Lower leg skin (tissue), 4 donors: ENCODE measurements at regions not wholly inside any gene's neighbourhood (a gene's known extent, or its start where the extent isn't known, plus 50 kb on each side); places are given as distances from the start of the nearest gene placed in this dataset.
"Not testable (repeated sequence)": the region's sequence is repeated elsewhere in the genome, so short reads cannot be mapped to it uniquely, and the experiment has no call there.

Experiments
- DNase-seq, 2 donors: peaks; one replicate each; pipeline ENCODE4 v3.0.0-alpha.2; 2019; ENCODE audit warnings: low spot score in 2 of 2
- H3K4me3 ChIP-seq: fragments of 200-600 bp; sonication (generic); 2 replicates; pipeline ENCODE4 v1.5.1; 2017; ENCODE audit warnings: mild to moderate bottlenecking, low read depth; ENCODE audit not compliant: poor library complexity, severe bottlenecking
- POLR2A ChIP-seq, 2 donors: fragments of 450-650 bp; IDR thresholded peaks; one replicate each; pipeline ENCODE4 v1.6.1; 2016 to 2017; ENCODE audit warnings: antibody characterized with exemption in 2 of 2, mild to moderate bottlenecking in 1 of 2, moderate library complexity in 1 of 2
- WGBS, 2 donors: methylation state at CpG; one replicate each; pipeline ENCODE4 v1.1.5; 2018; 5-methylcytosine and 5-hydroxymethylcytosine counted together
- intact Hi-C: fragments of 100-400 bp; cut with DNase I; formaldehyde crosslinking; loops from one replicate; pipeline ENCODE4 v1.15.0; 2023; ENCODE audit warnings: low total_unique reads
- TF ChIP-seq, protein P1 (sequence below), 3 donors: fragments of 450-650 bp; IDR thresholded peaks; one replicate each; pipeline ENCODE4 v1.5.1; 2016; ENCODE audit warnings: antibody characterized with exemption in 3 of 3, mild to moderate bottlenecking in 3 of 3, moderate library complexity in 2 of 3

DNA sequence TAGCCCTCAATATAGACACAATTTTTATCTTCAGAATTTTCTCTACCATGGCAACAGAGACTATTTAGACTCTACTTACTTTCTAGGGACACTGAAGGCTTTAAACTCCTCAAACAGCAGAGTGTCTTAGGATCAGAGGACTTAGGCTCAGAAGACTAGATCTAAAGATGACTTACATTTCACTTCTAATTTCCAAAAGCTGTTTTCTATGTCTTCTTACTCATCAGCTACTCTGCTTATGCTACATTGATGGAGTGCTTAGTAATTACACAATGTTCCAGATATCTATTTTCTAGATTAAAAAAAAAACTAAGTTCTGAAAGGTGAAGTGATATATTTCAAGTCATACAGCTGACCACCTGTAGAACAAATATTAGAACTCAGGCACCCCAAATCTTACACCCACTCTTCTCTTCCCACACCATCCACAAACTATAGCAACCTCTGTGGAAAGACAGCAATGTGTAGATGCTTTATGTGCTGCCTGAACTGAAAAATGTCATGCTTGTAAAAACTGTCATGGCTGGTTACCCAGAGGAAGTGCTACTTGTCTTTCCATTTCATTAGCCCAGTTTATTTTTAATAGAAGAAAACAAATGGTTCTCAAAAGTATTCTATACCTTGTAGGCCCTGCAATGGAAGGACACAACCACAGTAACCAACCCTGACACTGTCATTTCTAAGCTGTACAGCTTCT, 831.0 kb upstream of the ACVR2A start:
- DNase-seq = no peak
- intact Hi-C loops = no loop called here
- TF ChIP-seq, protein P1, sequence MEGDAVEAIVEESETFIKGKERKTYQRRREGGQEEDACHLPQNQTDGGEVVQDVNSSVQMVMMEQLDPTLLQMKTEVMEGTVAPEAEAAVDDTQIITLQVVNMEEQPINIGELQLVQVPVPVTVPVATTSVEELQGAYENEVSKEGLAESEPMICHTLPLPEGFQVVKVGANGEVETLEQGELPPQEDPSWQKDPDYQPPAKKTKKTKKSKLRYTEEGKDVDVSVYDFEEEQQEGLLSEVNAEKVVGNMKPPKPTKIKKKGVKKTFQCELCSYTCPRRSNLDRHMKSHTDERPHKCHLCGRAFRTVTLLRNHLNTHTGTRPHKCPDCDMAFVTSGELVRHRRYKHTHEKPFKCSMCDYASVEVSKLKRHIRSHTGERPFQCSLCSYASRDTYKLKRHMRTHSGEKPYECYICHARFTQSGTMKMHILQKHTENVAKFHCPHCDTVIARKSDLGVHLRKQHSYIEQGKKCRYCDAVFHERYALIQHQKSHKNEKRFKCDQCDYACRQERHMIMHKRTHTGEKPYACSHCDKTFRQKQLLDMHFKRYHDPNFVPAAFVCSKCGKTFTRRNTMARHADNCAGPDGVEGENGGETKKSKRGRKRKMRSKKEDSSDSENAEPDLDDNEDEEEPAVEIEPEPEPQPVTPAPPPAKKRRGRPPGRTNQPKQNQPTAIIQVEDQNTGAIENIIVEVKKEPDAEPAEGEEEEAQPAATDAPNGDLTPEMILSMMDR (IDR thresholded peaks at IDR 0.05) = no peak
- TF ChIP-seq POLR2A (IDR thresholded peaks at IDR 0.05) = no peak
- H3K4me3 ChIP-seq = no peak overlapping the region

DNA sequence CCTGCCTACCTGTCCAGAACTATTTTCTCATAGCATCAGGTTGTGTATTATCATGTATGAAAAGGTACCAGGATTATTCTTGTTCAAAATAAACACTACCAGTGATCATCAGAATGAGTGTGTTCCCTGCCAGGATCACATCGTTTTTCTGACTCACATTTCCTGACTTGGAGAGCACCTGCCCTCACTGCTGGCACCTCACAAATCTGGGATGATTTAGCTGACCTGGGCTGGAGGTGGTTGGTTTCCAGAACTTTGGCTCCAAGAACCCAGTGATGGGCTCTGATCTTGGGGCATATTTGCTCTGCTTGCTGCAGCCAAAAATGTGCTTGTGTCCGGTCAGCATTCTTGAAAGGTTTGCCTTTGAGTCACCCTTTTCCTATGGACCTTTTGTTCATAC, 836.3 kb upstream of the ACVR2A start:
- intact Hi-C loops = no loop called here
- H3K4me3 ChIP-seq = no peak overlapping the region
- WGBS, 2 donors = 51% methylated on average over 2 of the region's 2 CpGs
- TF ChIP-seq, protein P1 (IDR thresholded peaks at IDR 0.05) = no peak
- TF ChIP-seq POLR2A (IDR thresholded peaks at IDR 0.05) = no peak
- DNase-seq = no peak

DNA sequence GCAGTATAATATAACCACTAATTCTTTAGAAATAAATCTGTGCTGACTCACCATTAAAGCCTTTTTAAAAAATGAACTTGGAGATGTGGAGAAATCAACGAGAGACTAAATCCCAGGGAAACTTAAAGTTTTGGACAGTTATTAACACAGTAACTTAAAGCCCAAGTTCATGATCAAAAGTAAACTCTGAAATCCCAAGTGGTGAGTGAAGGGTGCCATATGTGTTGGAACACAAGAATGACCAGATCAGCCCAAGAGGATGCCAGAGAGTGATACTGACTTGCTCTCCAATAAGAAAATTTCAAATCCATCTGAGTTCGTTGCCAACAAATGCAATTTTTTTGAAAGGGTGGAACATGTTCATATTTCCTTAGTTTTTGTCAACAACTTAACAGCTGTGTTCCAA, 838.1 kb upstream of the ACVR2A start:
- intact Hi-C loops = no loop called here
- no peak for DNase-seq
- no peak for TF ChIP-seq POLR2A (IDR thresholded peaks at IDR 0.05)
- TF ChIP-seq, protein P1 (IDR thresholded peaks at IDR 0.05) = no peak
- no peak overlapping the region for H3K4me3 ChIP-seq
- 48 to 53% methylated on average over 2 of the region's 2 CpGs for WGBS, 2 donors

DNA sequence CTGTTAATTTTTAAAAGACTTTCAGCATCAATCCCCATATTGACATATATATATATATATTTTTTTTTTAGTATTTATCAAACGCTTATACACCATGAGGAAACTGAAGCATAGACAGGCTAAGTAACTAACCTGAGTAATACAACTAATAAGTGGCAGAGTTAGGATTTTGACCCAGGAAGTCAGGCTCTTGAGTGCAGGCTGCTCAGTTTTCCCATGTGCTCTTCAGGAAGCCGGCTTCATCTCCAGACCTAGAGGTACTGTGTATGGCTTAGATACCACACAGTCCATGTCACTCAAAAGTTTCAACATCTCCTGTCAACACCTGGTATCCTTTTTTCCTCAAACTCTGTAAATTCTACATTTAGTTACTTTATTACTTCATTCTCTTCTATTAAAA, 841.7 kb upstream of the ACVR2A start:
- WGBS, 2 donors = 91 to 94% methylated on average over 2 of the region's 2 CpGs
- no peak for TF ChIP-seq POLR2A (IDR thresholded peaks at IDR 0.05)
- TF ChIP-seq, protein P1 (IDR thresholded peaks at IDR 0.05) = no peak
- H3K4me3 ChIP-seq = no peak overlapping the region
- no peak for DNase-seq
- intact Hi-C loops = no loop called here

DNA sequence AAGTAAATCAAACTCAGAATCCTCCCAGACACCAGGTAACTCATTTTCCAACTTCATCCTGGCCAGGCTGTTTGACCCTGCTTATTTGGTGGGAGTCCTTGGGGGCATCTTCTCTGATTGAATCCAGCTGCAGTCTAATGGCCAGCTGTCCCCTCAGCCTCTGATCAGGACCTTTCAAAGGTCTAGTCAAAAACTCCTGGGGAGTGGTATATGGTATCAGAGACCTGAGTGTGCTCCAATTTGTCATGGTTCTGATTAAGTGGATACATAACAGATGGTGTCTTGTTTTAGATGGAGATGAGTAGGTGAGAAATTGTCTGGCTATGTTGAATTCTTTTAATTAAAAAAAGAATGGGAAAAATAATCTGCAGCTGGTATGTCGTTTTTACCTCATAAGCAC, 842.6 kb upstream of the ACVR2A start:
- intact Hi-C loops = no loop called here
- no peak for TF ChIP-seq POLR2A (IDR thresholded peaks at IDR 0.05)
- TF ChIP-seq, protein P1 (IDR thresholded peaks at IDR 0.05) = no peak
- no peak overlapping the region for H3K4me3 ChIP-seq
- WGBS, 2 donors = 54 to 56% methylated on average over 1 of the region's 1 CpG
- DNase-seq = no peak

DNA sequence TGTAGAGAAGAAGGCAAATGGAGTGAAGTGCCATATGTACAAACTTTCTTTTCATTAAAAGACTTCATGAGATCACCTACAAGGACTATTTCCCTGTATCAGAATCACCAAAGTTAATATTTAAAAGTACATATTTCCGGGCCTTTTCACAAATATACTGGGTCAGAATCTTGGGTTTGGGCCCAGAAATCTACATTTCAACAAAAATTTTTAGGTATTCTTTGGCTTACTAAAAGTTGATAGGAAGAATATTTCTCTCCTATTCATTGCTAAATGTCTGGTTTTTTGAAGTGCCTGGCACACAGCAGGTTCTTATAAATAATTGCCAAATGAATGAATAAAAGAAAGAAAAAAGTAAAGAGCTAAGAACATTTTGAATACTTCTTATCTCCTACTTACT, 843.8 kb upstream of the ACVR2A start:
- DNase-seq = no peak
- no peak overlapping the region for H3K4me3 ChIP-seq
- TF ChIP-seq, protein P1 (IDR thresholded peaks at IDR 0.05) = no peak
- TF ChIP-seq POLR2A (IDR thresholded peaks at IDR 0.05) = no peak
- intact Hi-C loops = no loop called here
- WGBS, 2 donors = 93 to 98% methylated on average over 1 of the region's 1 CpG

DNA sequence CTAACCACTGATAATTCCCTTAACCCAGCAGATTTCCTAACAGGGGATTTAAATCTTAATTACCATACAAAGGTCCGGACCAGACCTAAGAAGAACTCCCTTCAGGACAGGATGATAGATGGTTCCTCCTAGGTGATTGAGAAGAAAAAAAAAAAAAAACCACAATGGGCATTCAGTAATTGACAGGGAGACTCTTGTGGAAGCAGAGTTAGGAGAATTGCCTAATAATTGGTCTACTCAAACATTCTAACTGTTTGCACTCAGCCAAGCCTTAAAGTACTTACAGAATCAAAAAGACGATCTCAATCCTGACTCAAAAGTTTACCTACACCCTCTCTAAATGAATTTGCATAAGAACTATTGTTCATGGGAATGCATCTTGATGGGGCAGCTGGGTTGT, 844.7 kb upstream of the ACVR2A start:
- 69 to 80% methylated on average over 2 of the region's 2 CpGs for WGBS, 2 donors
- intact Hi-C loops, H3K4me3 ChIP-seq, DNase-seq: not testable (repeated sequence)
